GM23248 (cell line): ENCODE measurements at regions not wholly inside any gene's neighbourhood (a gene's known extent, or its start where the extent isn't known, plus 50 kb on each side); places are given as distances from the start of the nearest gene placed in this dataset.
A peak's percentile ranks its signal among the peaks of the same experiment; 100 is the strongest.

Source experiments
- DNase-seq: peaks from one replicate; pipeline ENCODE4 v3.0.0-alpha.2; 2015
- H2AFZ ChIP-seq: fragments of 200-600 bp; sonication (generic); 2 replicates; pipeline ENCODE4 v1.6.1; 2016; ENCODE audit warnings: antibody characterized with exemption
- H3F3A ChIP-seq: fragments of 200-600 bp; sonication (generic); 2 replicates; pipeline ENCODE4 v1.6.1; 2016; ENCODE audit warnings: mild to moderate bottlenecking, antibody characterized with exemption, mixed run types; ENCODE audit not compliant: insufficient read depth
- H3K27ac ChIP-seq: fragments of 200-600 bp; sonication (generic); 2 replicates; pipeline ENCODE4 v1.5.1; 2016; ENCODE audit warnings: mild to moderate bottlenecking
- H3K27me3 ChIP-seq: fragments of 200-600 bp; sonication (generic); replicated peaks from 2 replicates; pipeline ENCODE4 v1.6.1; 2016; ENCODE audit warnings: mild to moderate bottlenecking; ENCODE audit not compliant: insufficient read depth
- H3K36me3 ChIP-seq: fragments of 200-600 bp; sonication (generic); 2 replicates; pipeline ENCODE4 v1.6.1; 2016; ENCODE audit warnings: low read depth, mild to moderate bottlenecking
- H3K4me1 ChIP-seq: fragments of 200-600 bp; sonication (generic); 2 replicates; pipeline ENCODE4 v1.6.1; 2016; ENCODE audit warnings: mild to moderate bottlenecking; ENCODE audit not compliant: insufficient read depth
- H3K4me2 ChIP-seq: fragments of 200-600 bp; sonication (generic); one replicate; pipeline ENCODE4 v1.6.1; 2016; ENCODE audit warnings: mild to moderate bottlenecking; ENCODE audit not compliant: unreplicated experiment
- H3K4me3 ChIP-seq: fragments of 200-600 bp; sonication (generic); 2 replicates; pipeline ENCODE4 v1.5.1; 2016; ENCODE audit warnings: mild to moderate bottlenecking
- H3K79me2 ChIP-seq: fragments of 200-600 bp; sonication (generic); 2 replicates; pipeline ENCODE4 v1.6.1; 2016; ENCODE audit warnings: mild to moderate bottlenecking; ENCODE audit not compliant: insufficient read depth
- H3K9ac ChIP-seq: fragments of 200-600 bp; sonication (generic); 2 replicates; pipeline ENCODE4 v1.6.1; 2016; ENCODE audit warnings: mild to moderate bottlenecking
- H3K9me2 ChIP-seq: fragments of 200-600 bp; sonication (generic); 2 replicates; pipeline ENCODE4 v1.6.1; 2016; ENCODE audit warnings: mixed run types, mild to moderate bottlenecking, moderate library complexity; ENCODE audit not compliant: insufficient read depth
- H3K9me3 ChIP-seq: fragments of 200-600 bp; sonication (generic); one replicate; pipeline ENCODE4 v1.6.1; 2017; ENCODE audit warnings: low read depth
- H4K20me1 ChIP-seq: fragments of 200-600 bp; sonication (generic); 2 replicates; pipeline ENCODE4 v1.6.0; 2016; ENCODE audit not compliant: insufficient read depth
- EZH2 ChIP-seq: fragments of 200-600 bp; sonication (generic); IDR thresholded peaks from 2 replicates; pipeline ENCODE4 v1.6.1; 2018; ENCODE audit warnings: antibody characterized with exemption, mild to moderate bottlenecking; ENCODE audit not compliant: insufficient read depth, poor library complexity, severe bottlenecking
- EZH2phosphoT487 ChIP-seq: fragments of 200-600 bp; sonication (generic); IDR thresholded peaks from 2 replicates; pipeline ENCODE4 v1.6.1; 2018; ENCODE audit warnings: antibody characterized with exemption, moderate library complexity, mild to moderate bottlenecking, low read depth; ENCODE audit not compliant: insufficient read depth
- WGBS, 2 experiments: methylation state at CpG; one replicate each; pipeline ENCODE4 v1.1.6; 2015 to 2017; ENCODE audit warnings: low lambda C conversion rate in 2 of 2, low coverage in 1 of 2; ENCODE audit errors: missing lambda C conversion rate in 2 of 2; 5-methylcytosine and 5-hydroxymethylcytosine counted together
- in situ Hi-C: fragments of 300-500 bp; cut with MboI; formaldehyde crosslinking; loops from 2 replicates; pipeline ENCODE4 v1.15.0; 2020

- Histone ChIP-seq H3F3A (no peaks in the 10 kb centered on the region), H3K4me2 (no peak overlapping the region), H3K9me2 (no peaks in the 10 kb centered on the region), H3K27me3 (no peaks in the 10 kb centered on the region), H3K9ac (no peak overlapping the region), H3K4me3 (no peak overlapping the region), H3K79me2 (no peaks in the 10 kb centered on the region), H3K4me1 (peaks cover 15% of the 10 kb centered on the region), H3K9me3 (no peaks in the 10 kb centered on the region), H2AFZ (no peak overlapping the region), H3K27ac (no peak overlapping the region), H3K36me3 (no peaks in the 10 kb centered on the region), H4K20me1 (no peaks in the 10 kb centered on the region)
- TF ChIP-seq EZH2 (no peak), EZH2phosphoT487 (no peak)
- WGBS, 2 experiments, result 26 to 31% methylated on average over 2 of the region's 2 CpGs
- in situ Hi-C loops, result no loop called here
- no peak for DNase-seq
These were observed 406.1 kb downstream of the GPM6A start for GRCh38 chr4:175405961-175406360.

- no peak overlapping the region for H3K4me3 ChIP-seq
- in situ Hi-C loops, result no loop called here
- no peak overlapping the region for H3K27ac ChIP-seq
- H3K4me1 ChIP-seq, result peaks cover 34% of the 10 kb centered on the region
- H3K27me3 ChIP-seq, result no peaks in the 10 kb centered on the region
- H3K79me2 ChIP-seq, result no peaks in the 10 kb centered on the region
- H3K36me3 ChIP-seq, result no peaks in the 10 kb centered on the region
- no peaks in the 10 kb centered on the region for H3K9me2 ChIP-seq
- H4K20me1 ChIP-seq, result no peaks in the 10 kb centered on the region
- H3K4me2 ChIP-seq, result no peak overlapping the region
- WGBS, 2 experiments, result 8 to 17% methylated on average over 2 of the region's 2 CpGs
- no peaks in the 10 kb centered on the region for H3K9me3 ChIP-seq
- H3K9ac ChIP-seq, result no peak overlapping the region
- DNase-seq, result no peak
- H3F3A ChIP-seq, result peaks cover 11% of the 10 kb centered on the region; the same call in 1 of the 2 replicates
- no peak for TF ChIP-seq EZH2
- TF ChIP-seq EZH2phosphoT487, result no peak
- peak overlapping the region; percentile 9; the same call in 1 of the 2 replicates for H2AFZ ChIP-seq
These were observed 404.1 kb downstream of the GPM6A start for GRCh38 chr4:175407926-175408325.

GRCh38 chr4:175411251-175411650, 400.8 kb downstream of the GPM6A start:
- no peak overlapping the region for H2AFZ ChIP-seq
- no peak for TF ChIP-seq EZH2phosphoT487
- no peak for TF ChIP-seq EZH2
- no peaks in the 10 kb centered on the region for H3K9me2 ChIP-seq
- H4K20me1 ChIP-seq, result no peaks in the 10 kb centered on the region
- no peaks in the 10 kb centered on the region for H3K36me3 ChIP-seq
- no peaks in the 10 kb centered on the region for H3K79me2 ChIP-seq
- in situ Hi-C loops, result no loop called here
- H3K9ac ChIP-seq, result no peak overlapping the region
- H3K4me1 ChIP-seq, result peaks cover 46% of the 10 kb centered on the region
- H3K27ac ChIP-seq, result peak overlapping the region; percentile 94
- peaks cover 24% of the 10 kb centered on the region for H3F3A ChIP-seq
- H3K4me2 ChIP-seq, result peak overlapping the region; percentile 44
- no peak overlapping the region for H3K4me3 ChIP-seq
- H3K9me3 ChIP-seq, result no peaks in the 10 kb centered on the region
- H3K27me3 ChIP-seq, result no peaks in the 10 kb centered on the region
- DNase-seq, result peak; percentile 30

- Histone ChIP-seq H3K4me2 (peak overlapping the region; percentile 44), H3K4me1 (peaks cover 46% of the 10 kb centered on the region), H3K9me3 (no peaks in the 10 kb centered on the region), H3K27ac (peak overlapping the region; percentile 94), H3K9me2 (no peaks in the 10 kb centered on the region), H3K27me3 (no peaks in the 10 kb centered on the region), H3K36me3 (no peaks in the 10 kb centered on the region), H3K9ac (peak overlapping the region; percentile 60), H3F3A (peaks cover 24% of the 10 kb centered on the region), H4K20me1 (no peaks in the 10 kb centered on the region), H3K4me3 (0 out of 2 replicates have a peak overlapping the region, but pooled peaks have one; percentile 21), H3K79me2 (no peaks in the 10 kb centered on the region), H2AFZ (0 out of 2 replicates have a peak overlapping the region, but pooled peaks have one; percentile 15)
- 10 to 11% methylated on average over 3 of the region's 3 CpGs for WGBS, 2 experiments
- TF ChIP-seq EZH2 (no peak), EZH2phosphoT487 (no peak)
- DNase-seq, result peak; percentile 80
- in situ Hi-C loops, result no loop called here
These were observed 399.9 kb downstream of the GPM6A start for GRCh38 chr4:175412161-175412560.

- TF ChIP-seq EZH2phosphoT487, result no peak
- TF ChIP-seq EZH2, result no peak
- H3F3A ChIP-seq, result peaks cover 24% of the 10 kb centered on the region
- H3K27ac ChIP-seq, result peak overlapping the region; percentile 94
- WGBS, 2 experiments, result 0 to 3% methylated on average over 2 of the region's 2 CpGs
- H3K27me3 ChIP-seq, result no peaks in the 10 kb centered on the region
- H3K4me1 ChIP-seq, result peaks cover 43% of the 10 kb centered on the region
- H3K79me2 ChIP-seq, result no peaks in the 10 kb centered on the region
- no peaks in the 10 kb centered on the region for H3K9me2 ChIP-seq
- 0 out of 2 replicates have a peak overlapping the region, but pooled peaks have one; percentile 21 for H3K4me3 ChIP-seq
- H3K36me3 ChIP-seq, result no peaks in the 10 kb centered on the region
- in situ Hi-C loops, result no loop called here
- DNase-seq, result peak; percentile 76
- H3K9me3 ChIP-seq, result no peaks in the 10 kb centered on the region
- no peaks in the 10 kb centered on the region for H4K20me1 ChIP-seq
- peak overlapping the region; percentile 15 for H2AFZ ChIP-seq
- H3K4me2 ChIP-seq, result peak overlapping the region; percentile 44
- peak overlapping the region; percentile 60 for H3K9ac ChIP-seq
These were observed 399.3 kb downstream of the GPM6A start for GRCh38 chr4:175412746-175413145.
